ENCODE measurements at regions not wholly inside any gene's neighbourhood (a gene's known extent, or its start where the extent isn't known, plus 50 kb on each side); places are given as distances from the start of the nearest gene placed in this dataset.

DNA sequence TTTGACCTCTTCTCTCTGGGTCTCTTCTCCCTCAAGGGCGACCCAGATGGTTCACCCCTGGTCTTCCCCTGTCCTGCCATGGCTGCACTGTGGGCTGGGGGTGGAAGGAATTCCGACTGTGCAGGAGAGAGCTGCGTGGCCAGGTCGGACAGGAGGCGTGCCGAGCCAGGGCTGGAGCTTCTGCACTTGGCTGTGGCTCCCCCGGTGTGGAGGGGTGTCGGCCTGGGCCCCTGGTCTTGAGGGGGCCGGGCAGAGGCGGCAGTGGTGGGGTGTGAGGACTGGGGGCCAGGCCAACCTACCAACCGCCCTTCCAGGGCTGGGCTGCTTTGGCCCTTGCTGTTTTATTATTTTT, 74.9 kb upstream of the SHH start:
- Mint-ChIP-seq H3K27ac (ENCODE audit: unreplicated experiment) (no peak overlapping the region), H3K9me3 (ENCODE audit: low read depth, unreplicated experiment) (no peaks in the 10 kb centered on the region), H3K36me3 (ENCODE audit: insufficient read depth, unreplicated experiment) (no peaks in the 10 kb centered on the region), H3K4me1 (ENCODE audit: low read depth, unreplicated experiment) (peaks cover 20% of the 10 kb centered on the region), H3K4me3 (ENCODE audit: low read depth, unreplicated experiment) (no peak overlapping the region), H3K27me3 (ENCODE audit: unreplicated experiment) (no peaks in the 10 kb centered on the region)
- no TSS peak for BruUV-seq (replicated peaks)
- TF ChIP-seq, protein P1, sequence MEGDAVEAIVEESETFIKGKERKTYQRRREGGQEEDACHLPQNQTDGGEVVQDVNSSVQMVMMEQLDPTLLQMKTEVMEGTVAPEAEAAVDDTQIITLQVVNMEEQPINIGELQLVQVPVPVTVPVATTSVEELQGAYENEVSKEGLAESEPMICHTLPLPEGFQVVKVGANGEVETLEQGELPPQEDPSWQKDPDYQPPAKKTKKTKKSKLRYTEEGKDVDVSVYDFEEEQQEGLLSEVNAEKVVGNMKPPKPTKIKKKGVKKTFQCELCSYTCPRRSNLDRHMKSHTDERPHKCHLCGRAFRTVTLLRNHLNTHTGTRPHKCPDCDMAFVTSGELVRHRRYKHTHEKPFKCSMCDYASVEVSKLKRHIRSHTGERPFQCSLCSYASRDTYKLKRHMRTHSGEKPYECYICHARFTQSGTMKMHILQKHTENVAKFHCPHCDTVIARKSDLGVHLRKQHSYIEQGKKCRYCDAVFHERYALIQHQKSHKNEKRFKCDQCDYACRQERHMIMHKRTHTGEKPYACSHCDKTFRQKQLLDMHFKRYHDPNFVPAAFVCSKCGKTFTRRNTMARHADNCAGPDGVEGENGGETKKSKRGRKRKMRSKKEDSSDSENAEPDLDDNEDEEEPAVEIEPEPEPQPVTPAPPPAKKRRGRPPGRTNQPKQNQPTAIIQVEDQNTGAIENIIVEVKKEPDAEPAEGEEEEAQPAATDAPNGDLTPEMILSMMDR (IDR thresholded peaks at IDR 0.05; ENCODE audit: unreplicated experiment) = no peak
- no peak for DNase-seq
- CTCF ChIA-PET = no interaction called here
- intact Hi-C loops (cut with micrococcal nuclease; ENCODE audit: unreplicated experiment) = no loop called here

DNA sequence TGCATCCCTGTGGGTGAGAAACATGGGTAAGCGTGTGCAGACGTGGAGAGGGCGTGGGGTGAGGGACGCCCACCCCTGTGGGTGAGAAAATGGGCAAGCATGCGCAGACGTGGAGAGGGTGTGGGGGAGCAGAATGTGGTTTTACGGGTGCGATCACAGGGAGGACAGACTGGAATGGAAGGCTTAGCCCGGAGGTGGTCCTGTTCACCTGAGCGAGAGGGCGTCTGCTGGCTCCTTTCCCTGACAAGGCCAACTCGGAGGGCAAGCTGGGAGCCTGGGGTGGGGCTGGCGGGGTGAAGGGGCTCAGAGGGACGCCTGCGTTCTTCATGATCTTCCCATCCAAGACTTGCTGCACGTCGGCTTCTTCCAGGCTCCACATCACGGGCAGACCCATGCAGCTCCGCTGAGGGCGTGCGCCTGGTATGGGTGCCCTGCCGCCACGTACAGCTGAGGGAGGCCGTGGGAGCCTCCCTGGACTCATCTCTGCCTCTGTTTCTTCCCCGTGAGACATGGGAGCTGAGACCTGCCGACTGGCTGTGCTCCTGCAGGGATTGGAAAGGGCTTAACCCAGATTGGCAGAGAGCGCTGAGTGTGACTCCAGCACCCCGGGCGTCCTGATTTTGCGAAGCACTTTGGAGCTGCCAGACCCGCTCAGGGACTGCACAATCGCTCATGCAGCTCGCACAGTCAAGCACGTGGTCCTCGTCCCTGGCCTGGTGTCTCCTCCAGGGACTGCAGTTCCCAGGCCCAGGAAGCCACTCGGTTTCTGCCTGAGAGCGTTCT, 74.3 kb upstream of the SHH start:
- Mint-ChIP-seq H3K27me3 (ENCODE audit: unreplicated experiment) (no peaks in the 10 kb centered on the region), H3K4me1 (ENCODE audit: low read depth, unreplicated experiment) (peaks cover 20% of the 10 kb centered on the region), H3K36me3 (ENCODE audit: insufficient read depth, unreplicated experiment) (no peaks in the 10 kb centered on the region), H3K4me3 (ENCODE audit: low read depth, unreplicated experiment) (no peak overlapping the region), H3K27ac (ENCODE audit: unreplicated experiment) (no peak overlapping the region), H3K9me3 (ENCODE audit: low read depth, unreplicated experiment) (no peaks in the 10 kb centered on the region)
- CTCF ChIA-PET = no interaction called here
- TF ChIP-seq, protein P1 (IDR thresholded peaks at IDR 0.05; ENCODE audit: unreplicated experiment) = no peak
- no TSS peak for BruUV-seq (replicated peaks)
- no peak for DNase-seq
- intact Hi-C loops (cut with micrococcal nuclease; ENCODE audit: unreplicated experiment) = no loop called here

DNA sequence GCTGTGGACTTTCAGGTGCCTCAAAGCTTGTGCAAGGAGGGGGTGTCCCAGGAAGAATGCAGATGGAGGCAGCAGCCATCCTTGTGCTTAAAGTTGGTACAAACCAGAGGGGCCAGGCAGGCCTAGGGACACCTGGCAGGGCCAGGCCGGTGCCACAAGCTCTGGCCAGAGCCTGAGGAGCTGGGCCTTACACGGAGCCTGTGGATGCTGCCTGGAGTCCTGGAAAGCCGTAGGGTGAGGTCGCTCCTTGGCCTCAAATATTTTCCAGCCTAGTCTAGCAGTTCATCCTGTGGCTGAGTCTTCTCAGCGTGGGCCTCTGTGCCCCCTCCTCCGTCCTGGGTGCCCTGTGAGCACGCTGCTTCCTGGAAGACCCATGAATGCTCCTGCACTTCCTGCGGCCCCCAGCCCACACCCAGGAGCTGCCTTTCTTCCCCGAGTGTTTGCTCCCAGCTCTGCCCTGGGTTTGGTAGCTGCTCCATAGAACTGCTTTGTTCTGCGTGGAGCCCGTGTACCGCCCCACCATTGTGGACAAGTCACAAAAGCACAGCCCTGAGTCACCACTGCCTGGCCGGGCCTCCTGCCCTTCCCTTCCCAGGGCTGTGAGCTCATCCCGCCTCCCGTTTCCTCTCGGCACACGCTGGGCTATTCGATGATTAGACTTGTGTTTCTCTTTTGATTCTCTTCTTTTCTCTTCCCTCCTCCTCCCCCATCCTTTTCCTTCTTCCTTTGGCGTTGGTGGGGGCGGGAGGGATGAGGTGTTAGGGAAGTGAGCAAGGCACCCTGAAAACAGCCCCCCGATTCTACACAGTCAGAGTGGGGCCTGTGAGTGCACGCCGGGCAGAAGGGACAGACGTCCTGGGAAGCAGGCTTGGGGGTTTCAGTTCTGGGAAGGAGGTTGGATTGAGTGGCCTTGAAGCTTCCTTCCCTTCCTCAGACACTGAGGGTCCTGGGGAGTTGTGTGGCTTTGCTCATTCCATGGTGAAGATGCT, 73.2 kb upstream of the SHH start:
- H3K9me3 Mint-ChIP-seq (ENCODE audit: low read depth, unreplicated experiment) = no peaks in the 10 kb centered on the region
- peaks cover 20% of the 10 kb centered on the region for H3K4me1 Mint-ChIP-seq (ENCODE audit: low read depth, unreplicated experiment)
- H3K4me3 Mint-ChIP-seq (ENCODE audit: low read depth, unreplicated experiment) = no peak overlapping the region
- CTCF ChIA-PET = interaction anchor here (1.0 kb wide), 1 partner anchor 34 kb away, joined by 3 read pairs; no protein-coding TSS in a partner anchor
- H3K27ac Mint-ChIP-seq (ENCODE audit: unreplicated experiment) = peak overlapping the region; percentile 60
- H3K36me3 Mint-ChIP-seq (ENCODE audit: insufficient read depth, unreplicated experiment) = no peaks in the 10 kb centered on the region
- TF ChIP-seq, protein P1 (IDR thresholded peaks at IDR 0.05; ENCODE audit: unreplicated experiment) = no peak
- H3K27me3 Mint-ChIP-seq (ENCODE audit: unreplicated experiment) = no peaks in the 10 kb centered on the region
- peak; percentile 47 for DNase-seq
- intact Hi-C loops (cut with micrococcal nuclease; ENCODE audit: unreplicated experiment) = no loop called here
- no TSS peak for BruUV-seq (replicated peaks)

DNA sequence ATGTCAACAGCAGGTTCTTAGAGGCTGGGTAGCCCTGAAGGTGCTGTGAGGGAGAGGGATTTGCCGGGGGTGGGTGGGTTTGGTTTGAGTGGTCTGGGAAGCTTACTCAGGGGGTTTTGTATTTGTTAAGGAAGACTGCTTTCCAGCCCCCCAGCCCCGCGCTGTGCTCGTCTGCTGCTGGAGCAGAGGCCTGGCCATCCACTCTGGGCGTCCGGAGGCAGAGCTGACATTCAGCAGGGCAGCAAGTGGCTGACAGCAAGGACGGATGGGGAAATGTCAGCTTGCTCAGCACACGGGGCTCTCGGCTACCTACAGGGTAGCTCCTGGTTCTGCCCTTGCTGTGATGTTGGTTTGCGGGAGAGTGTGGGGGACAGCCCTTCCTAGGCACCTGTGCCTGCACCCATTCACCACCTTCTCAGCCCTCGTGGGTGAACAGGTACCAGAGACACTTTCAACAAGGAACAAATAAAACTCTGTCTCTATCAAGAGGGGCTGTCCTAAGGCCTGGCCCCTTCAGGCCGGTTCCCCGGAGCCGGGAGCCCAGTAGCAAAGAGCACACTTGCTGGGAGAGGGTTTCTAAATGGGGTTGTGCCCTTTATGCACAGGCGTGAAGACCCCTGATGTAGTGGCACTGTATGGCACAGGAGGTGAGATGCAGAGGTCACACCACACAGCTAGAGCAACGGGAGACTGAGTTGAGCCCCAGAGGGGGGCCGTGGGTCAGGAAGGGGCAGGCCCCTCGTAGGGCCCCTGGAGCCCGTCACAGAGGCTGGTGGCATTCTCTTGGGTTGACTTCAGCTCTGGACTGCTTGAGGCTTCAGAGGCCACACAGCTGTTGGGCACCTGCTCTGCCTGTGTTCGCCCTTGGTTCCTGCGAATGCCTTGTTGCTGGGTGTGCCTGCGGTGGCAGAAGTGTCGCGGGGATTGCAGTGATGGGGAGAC, 72.2 kb upstream of the SHH start:
- TF ChIP-seq, protein P1 (IDR thresholded peaks at IDR 0.05; ENCODE audit: unreplicated experiment) = no peak
- no peak for DNase-seq
- Mint-ChIP-seq H3K27ac (ENCODE audit: unreplicated experiment) (no peak overlapping the region), H3K4me1 (ENCODE audit: low read depth, unreplicated experiment) (peaks cover 13% of the 10 kb centered on the region), H3K27me3 (ENCODE audit: unreplicated experiment) (no peaks in the 10 kb centered on the region), H3K36me3 (ENCODE audit: insufficient read depth, unreplicated experiment) (no peaks in the 10 kb centered on the region), H3K4me3 (ENCODE audit: low read depth, unreplicated experiment) (no peak overlapping the region), H3K9me3 (ENCODE audit: low read depth, unreplicated experiment) (no peaks in the 10 kb centered on the region)
- CTCF ChIA-PET = interaction anchor here (1.0 kb wide), 1 partner anchor 35 kb away, joined by 3 read pairs; no protein-coding TSS in a partner anchor
- BruUV-seq (replicated peaks) = no TSS peak
- intact Hi-C loops (cut with micrococcal nuclease; ENCODE audit: unreplicated experiment) = no loop called here
